Colonic mucosa (tissue), 4 donors: ENCODE measurements at regions not wholly inside any gene's neighbourhood (a gene's known extent, or its start where the extent isn't known, plus 50 kb on each side); places are given as distances from the start of the nearest gene placed in this dataset.

Source experiments
- DNase-seq: peaks from one replicate; pipeline ENCODE4 v3.0.0-alpha.2; 2020
- H3K27ac ChIP-seq: fragments of 200-600 bp; one replicate; pipeline ENCODE4 v1.8.0; 2021
- H3K27me3 ChIP-seq: fragments of 200-600 bp; one replicate; pipeline ENCODE4 v1.8.0; 2021
- H3K36me3 ChIP-seq: fragments of 200-600 bp; one replicate; pipeline ENCODE4 v1.8.0; 2021
- H3K4me1 ChIP-seq: fragments of 200-600 bp; one replicate; pipeline ENCODE4 v1.8.0; 2021; ENCODE audit warnings: mild to moderate bottlenecking
- H3K4me3 ChIP-seq: fragments of 200-600 bp; one replicate; pipeline ENCODE4 v1.8.0; 2021
- H3K9ac ChIP-seq, 2 donors: one replicate each; pipeline ENCODE4 v1.7.0; 2013; ENCODE audit warnings: control low read depth in 2 of 2, low read depth in 2 of 2, low read length in 2 of 2
- H3K9me3 ChIP-seq: fragments of 200-600 bp; one replicate; pipeline ENCODE4 v1.8.0; 2021
- intact Hi-C: fragments of 100-400 bp; cut with DNase I; formaldehyde crosslinking; loops from one replicate; pipeline ENCODE4 v1.14.1; 2022
- TF ChIP-seq, protein P1 (sequence below): fragments of 200-600 bp; IDR thresholded peaks from one replicate; pipeline ENCODE4 v1.8.0; 2022; ENCODE audit warnings: antibody characterized with exemption, mild to moderate bottlenecking
- donor health status: healthy.
- donor health status: DM: no; HTN: no; CAD: no.
- donor health status: DM: no; HTN: no; CAD: no.

DNA sequence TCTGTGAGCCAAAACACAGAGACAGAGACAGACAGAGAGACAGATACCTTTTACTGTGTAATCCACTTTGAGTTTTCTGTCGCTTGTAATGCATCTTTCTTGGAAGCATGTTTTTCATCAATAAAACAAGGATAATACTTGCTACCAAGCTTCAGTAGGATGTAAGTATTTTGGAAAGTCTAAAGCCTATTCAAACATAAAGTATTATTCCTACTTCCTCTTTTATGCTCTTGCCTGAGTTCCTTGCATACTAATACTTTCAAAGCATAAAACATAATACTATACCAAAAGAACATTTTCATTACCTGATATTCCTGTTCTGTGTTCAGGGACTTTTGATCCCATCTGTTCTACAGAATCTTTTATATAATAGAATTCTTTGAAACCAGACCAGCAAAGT is 64.5 kb upstream of the SLC30A5 start:
- TF ChIP-seq, protein P1, sequence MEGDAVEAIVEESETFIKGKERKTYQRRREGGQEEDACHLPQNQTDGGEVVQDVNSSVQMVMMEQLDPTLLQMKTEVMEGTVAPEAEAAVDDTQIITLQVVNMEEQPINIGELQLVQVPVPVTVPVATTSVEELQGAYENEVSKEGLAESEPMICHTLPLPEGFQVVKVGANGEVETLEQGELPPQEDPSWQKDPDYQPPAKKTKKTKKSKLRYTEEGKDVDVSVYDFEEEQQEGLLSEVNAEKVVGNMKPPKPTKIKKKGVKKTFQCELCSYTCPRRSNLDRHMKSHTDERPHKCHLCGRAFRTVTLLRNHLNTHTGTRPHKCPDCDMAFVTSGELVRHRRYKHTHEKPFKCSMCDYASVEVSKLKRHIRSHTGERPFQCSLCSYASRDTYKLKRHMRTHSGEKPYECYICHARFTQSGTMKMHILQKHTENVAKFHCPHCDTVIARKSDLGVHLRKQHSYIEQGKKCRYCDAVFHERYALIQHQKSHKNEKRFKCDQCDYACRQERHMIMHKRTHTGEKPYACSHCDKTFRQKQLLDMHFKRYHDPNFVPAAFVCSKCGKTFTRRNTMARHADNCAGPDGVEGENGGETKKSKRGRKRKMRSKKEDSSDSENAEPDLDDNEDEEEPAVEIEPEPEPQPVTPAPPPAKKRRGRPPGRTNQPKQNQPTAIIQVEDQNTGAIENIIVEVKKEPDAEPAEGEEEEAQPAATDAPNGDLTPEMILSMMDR, result no peak
- H3K36me3 ChIP-seq, result no peaks in the 10 kb centered on the region
- intact Hi-C loops, result no loop called here

DNA sequence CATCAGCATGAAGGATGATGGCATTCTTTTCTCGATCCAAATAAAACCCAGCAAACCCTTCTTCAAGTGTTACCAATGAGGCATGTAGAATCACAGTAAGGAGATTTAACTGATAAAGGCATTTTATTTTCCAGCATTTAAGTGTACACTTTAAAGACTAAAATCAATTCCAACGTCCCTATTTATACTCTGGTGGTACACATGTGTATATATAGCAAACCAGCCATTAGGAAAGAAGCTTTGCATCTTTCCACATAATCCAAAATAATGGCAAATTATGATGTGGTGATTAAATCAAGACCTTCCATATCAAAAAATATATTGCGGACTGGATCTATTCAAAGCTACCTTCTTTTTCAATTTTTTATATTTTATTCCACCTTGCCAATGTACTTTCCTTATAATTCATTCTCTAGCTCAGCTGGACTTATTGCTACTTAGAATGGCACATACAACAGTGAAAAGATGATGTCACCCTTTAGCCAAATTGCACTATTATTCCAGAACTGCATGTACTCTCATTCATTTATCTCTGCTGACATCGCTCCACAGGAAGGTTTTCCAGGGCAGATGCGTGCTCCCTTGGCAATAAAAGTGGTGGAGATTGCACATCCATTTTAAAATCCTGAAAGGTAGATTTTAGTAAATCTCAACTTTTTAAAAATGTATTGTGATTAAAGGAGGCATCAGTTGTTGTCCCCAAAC is 63.3 kb upstream of the SLC30A5 start:
- Histone ChIP-seq H3K27me3 (no peaks in the 10 kb centered on the region), H3K9ac (no peak overlapping the region), H3K4me1 (no peaks in the 10 kb centered on the region), H3K9me3 (no peaks in the 10 kb centered on the region), H3K27ac (no peak overlapping the region), H3K4me3 (no peak overlapping the region), H3K36me3 (no peaks in the 10 kb centered on the region)
- TF ChIP-seq, protein P1, result no peak
- intact Hi-C loops, result no loop called here
- no peak for DNase-seq

More for the DNA sequence above, 64.5 kb upstream of the SLC30A5 start:
- Histone ChIP-seq H3K4me3 (no peak overlapping the region), H3K27me3 (no peaks in the 10 kb centered on the region), H3K9me3 (no peaks in the 10 kb centered on the region), H3K9ac (no peak overlapping the region), H3K4me1 (no peaks in the 10 kb centered on the region), H3K27ac (no peak overlapping the region)
- DNase-seq, result no peak

DNA sequence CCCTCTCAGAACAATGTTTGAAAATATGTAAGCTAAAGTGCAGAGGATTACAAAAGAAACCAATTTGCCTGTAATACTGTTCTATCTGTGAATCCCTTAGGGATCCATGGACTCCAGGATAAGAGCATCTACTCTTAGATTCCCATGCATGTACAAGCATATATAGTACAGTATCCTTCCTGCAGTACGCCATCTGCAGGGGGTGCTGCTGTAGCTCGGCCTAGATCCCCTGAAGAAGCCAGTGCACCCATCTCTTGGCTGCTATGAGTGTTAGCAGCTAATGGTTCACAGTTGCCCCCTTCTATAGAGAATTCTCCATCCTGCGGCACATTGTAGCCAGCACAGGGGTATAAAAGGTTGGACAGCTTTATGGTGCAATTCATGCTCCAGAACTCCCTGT is 61.8 kb upstream of the SLC30A5 start:
- no peaks in the 10 kb centered on the region for H3K36me3 ChIP-seq
- intact Hi-C loops, result no loop called here
- H3K9me3 ChIP-seq, result no peaks in the 10 kb centered on the region
- TF ChIP-seq, protein P1, result no peak
- H3K27me3 ChIP-seq, result no peaks in the 10 kb centered on the region
- H3K9ac ChIP-seq, result no peak overlapping the region
- no peak overlapping the region for H3K27ac ChIP-seq
- H3K4me1 ChIP-seq, result no peaks in the 10 kb centered on the region
- H3K4me3 ChIP-seq, result no peak overlapping the region
- DNase-seq, result no peak

DNA sequence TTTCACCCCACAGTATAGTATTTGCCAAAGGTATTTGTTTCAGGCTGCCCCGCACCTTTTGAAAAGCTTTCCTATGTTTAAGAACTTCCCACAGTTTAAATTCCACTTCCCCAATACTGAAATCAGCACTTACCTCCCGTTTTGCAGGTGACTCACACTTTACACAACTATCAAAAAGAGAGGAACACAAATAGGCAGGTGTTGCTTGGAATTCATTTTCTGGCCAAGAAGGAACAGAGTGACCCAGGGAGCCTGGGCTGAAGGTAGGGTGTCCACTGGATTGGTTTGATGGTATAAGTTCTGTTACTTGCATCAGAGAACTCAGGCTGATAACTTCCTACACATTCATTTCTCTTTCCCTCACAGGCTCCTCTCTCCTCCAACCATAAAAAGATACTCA is 60.1 kb upstream of the SLC30A5 start:
- H3K4me3 ChIP-seq, result no peak overlapping the region
- no peaks in the 10 kb centered on the region for H3K27me3 ChIP-seq
- intact Hi-C loops, result no loop called here
- TF ChIP-seq, protein P1, result no peak
- H3K9ac ChIP-seq, result no peak overlapping the region
- no peak for DNase-seq
- H3K4me1 ChIP-seq, result no peaks in the 10 kb centered on the region
- no peaks in the 10 kb centered on the region for H3K9me3 ChIP-seq
- no peaks in the 10 kb centered on the region for H3K36me3 ChIP-seq
- no peak overlapping the region for H3K27ac ChIP-seq

GRCh38 chr5:69034898-69035297 is 58.9 kb upstream of the SLC30A5 start:
- no peak for DNase-seq
- TF ChIP-seq, protein P1, result no peak
- H3K27me3 ChIP-seq, result no peaks in the 10 kb centered on the region
- no peaks in the 10 kb centered on the region for H3K4me1 ChIP-seq
- no peaks in the 10 kb centered on the region for H3K36me3 ChIP-seq
- H3K4me3 ChIP-seq, result no peak overlapping the region
- intact Hi-C loops, result no loop called here
- no peaks in the 10 kb centered on the region for H3K9me3 ChIP-seq
- H3K27ac ChIP-seq, result no peak overlapping the region
- H3K9ac ChIP-seq, result no peak overlapping the region
